ENCODE measurements at regions not wholly inside any gene's neighbourhood (a gene's known extent, or its start where the extent isn't known, plus 50 kb on each side); places are given as distances from the start of the nearest gene placed in this dataset.
"Not testable (repeated sequence)": the region's sequence is repeated elsewhere in the genome, so short reads cannot be mapped to it uniquely, and the experiment has no call there.

DNA sequence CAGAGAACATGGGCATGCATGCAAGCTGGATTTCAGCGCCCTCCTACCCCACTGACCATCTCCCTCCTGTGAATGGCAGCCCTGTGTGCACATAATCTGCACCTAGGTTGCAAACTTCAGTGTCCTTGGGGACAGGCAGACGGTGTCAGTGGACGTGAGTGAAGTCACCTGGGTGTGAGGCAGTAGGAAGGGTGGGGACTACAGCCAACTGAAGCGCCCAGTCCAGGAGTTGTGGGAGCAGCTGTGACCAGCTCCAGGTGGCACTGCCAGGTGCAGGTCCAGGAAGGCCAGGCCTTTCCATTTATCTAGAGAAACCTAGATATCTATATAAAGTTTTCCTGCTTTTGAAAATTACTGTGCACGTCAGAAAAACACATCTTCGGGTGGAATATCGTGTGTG lies 152.3 kb downstream of the BCL2L11 start:
- TF ChIP-seq, protein P1, sequence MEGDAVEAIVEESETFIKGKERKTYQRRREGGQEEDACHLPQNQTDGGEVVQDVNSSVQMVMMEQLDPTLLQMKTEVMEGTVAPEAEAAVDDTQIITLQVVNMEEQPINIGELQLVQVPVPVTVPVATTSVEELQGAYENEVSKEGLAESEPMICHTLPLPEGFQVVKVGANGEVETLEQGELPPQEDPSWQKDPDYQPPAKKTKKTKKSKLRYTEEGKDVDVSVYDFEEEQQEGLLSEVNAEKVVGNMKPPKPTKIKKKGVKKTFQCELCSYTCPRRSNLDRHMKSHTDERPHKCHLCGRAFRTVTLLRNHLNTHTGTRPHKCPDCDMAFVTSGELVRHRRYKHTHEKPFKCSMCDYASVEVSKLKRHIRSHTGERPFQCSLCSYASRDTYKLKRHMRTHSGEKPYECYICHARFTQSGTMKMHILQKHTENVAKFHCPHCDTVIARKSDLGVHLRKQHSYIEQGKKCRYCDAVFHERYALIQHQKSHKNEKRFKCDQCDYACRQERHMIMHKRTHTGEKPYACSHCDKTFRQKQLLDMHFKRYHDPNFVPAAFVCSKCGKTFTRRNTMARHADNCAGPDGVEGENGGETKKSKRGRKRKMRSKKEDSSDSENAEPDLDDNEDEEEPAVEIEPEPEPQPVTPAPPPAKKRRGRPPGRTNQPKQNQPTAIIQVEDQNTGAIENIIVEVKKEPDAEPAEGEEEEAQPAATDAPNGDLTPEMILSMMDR (conservative IDR thresholded peaks at IDR 0.05; ENCODE audit: low read length) = not testable (repeated sequence)
- not testable (repeated sequence) for TF ChIP-seq EZH2phosphoT487 (IDR thresholded peaks at IDR 0.05; ENCODE audit: borderline replicate concordance)
